ENCODE measurements at regions not wholly inside any gene's neighbourhood (a gene's known extent, or its start where the extent isn't known, plus 50 kb on each side); places are given as distances from the start of the nearest gene placed in this dataset.
A peak's percentile ranks its signal among the peaks of the same experiment; 100 is the strongest.

- Histone ChIP-seq H3K36me3 (replicated peaks) (no peaks in the 10 kb centered on the region), H3K4me3 (ENCODE audit: low read depth, low read length) (no peak overlapping the region), H3K27me3 (replicated peaks) (no peaks in the 10 kb centered on the region), H3K27ac (no peak overlapping the region)
- in situ Hi-C loops (cut with HindIII; ENCODE audit: low pct_ligation_motif_present, low sequenced_read_pairs) = no loop called here
- TF ChIP-seq CTCF (IDR thresholded peaks at IDR 0.05; ENCODE audit: low read depth, low read length, missing control alignments) = no peak
- DNase-seq = no peak
These were observed 129.4 kb upstream of the PCDH18 start for GRCh38 chr4:137661693-137662092.

- Histone ChIP-seq H3K36me3 (replicated peaks) (no peaks in the 10 kb centered on the region), H3K4me3 (ENCODE audit: low read depth, low read length) (no peak overlapping the region), H3K27me3 (replicated peaks) (no peaks in the 10 kb centered on the region), H3K27ac (peak overlapping the region; percentile 55)
- no peak for DNase-seq
- TF ChIP-seq CTCF (IDR thresholded peaks at IDR 0.05; ENCODE audit: low read depth, low read length, missing control alignments) = no peak
- in situ Hi-C loops (cut with HindIII; ENCODE audit: low pct_ligation_motif_present, low sequenced_read_pairs) = no loop called here
These were observed 127.9 kb upstream of the PCDH18 start for GRCh38 chr4:137660211-137660610.

GRCh38 chr4:137659431-137659830 is 127.1 kb upstream of the PCDH18 start:
- peak overlapping the region; percentile 35 for H3K27ac ChIP-seq
- no peaks in the 10 kb centered on the region for H3K27me3 ChIP-seq (replicated peaks)
- TF ChIP-seq CTCF (IDR thresholded peaks at IDR 0.05; ENCODE audit: low read depth, low read length, missing control alignments) = no peak
- no peaks in the 10 kb centered on the region for H3K36me3 ChIP-seq (replicated peaks)
- DNase-seq = no peak
- in situ Hi-C loops (cut with HindIII; ENCODE audit: low pct_ligation_motif_present, low sequenced_read_pairs) = no loop called here
- no peak overlapping the region for H3K4me3 ChIP-seq (ENCODE audit: low read depth, low read length)

- in situ Hi-C loops (cut with HindIII; ENCODE audit: low pct_ligation_motif_present, low sequenced_read_pairs) = no loop called here
- Histone ChIP-seq H3K27me3 (replicated peaks) (no peaks in the 10 kb centered on the region), H3K4me3 (ENCODE audit: low read depth, low read length) (no peak overlapping the region), H3K27ac (no peak overlapping the region), H3K36me3 (replicated peaks) (no peaks in the 10 kb centered on the region)
- TF ChIP-seq CTCF (IDR thresholded peaks at IDR 0.05; ENCODE audit: low read depth, low read length, missing control alignments) = no peak
- DNase-seq = no peak
These were observed 124.4 kb upstream of the PCDH18 start for GRCh38 chr4:137656661-137657060.

- in situ Hi-C loops (cut with HindIII; ENCODE audit: low pct_ligation_motif_present, low sequenced_read_pairs) = no loop called here
- H3K4me3 ChIP-seq (ENCODE audit: low read depth, low read length) = no peak overlapping the region
- DNase-seq = no peak
- H3K27ac ChIP-seq = no peak overlapping the region
- H3K36me3 ChIP-seq (replicated peaks) = no peaks in the 10 kb centered on the region
- TF ChIP-seq CTCF (IDR thresholded peaks at IDR 0.05; ENCODE audit: low read depth, low read length, missing control alignments) = no peak
- no peaks in the 10 kb centered on the region for H3K27me3 ChIP-seq (replicated peaks)
These were observed 123.0 kb upstream of the PCDH18 start for GRCh38 chr4:137655302-137655701.

- peak; percentile 74 for DNase-seq
- TF ChIP-seq CTCF (IDR thresholded peaks at IDR 0.05; ENCODE audit: low read depth, low read length, missing control alignments) = no peak
- Histone ChIP-seq H3K36me3 (replicated peaks) (no peaks in the 10 kb centered on the region), H3K27ac (no peak overlapping the region), H3K4me3 (ENCODE audit: low read depth, low read length) (no peak overlapping the region), H3K27me3 (replicated peaks) (no peaks in the 10 kb centered on the region)
- in situ Hi-C loops (cut with HindIII; ENCODE audit: low pct_ligation_motif_present, low sequenced_read_pairs) = no loop called here
These were observed 118.8 kb upstream of the PCDH18 start for GRCh38 chr4:137651128-137651527.
